ENCODE measurements at regions not wholly inside any gene's neighbourhood (a gene's known extent, or its start where the extent isn't known, plus 50 kb on each side); places are given as distances from the start of the nearest gene placed in this dataset.

DNA sequence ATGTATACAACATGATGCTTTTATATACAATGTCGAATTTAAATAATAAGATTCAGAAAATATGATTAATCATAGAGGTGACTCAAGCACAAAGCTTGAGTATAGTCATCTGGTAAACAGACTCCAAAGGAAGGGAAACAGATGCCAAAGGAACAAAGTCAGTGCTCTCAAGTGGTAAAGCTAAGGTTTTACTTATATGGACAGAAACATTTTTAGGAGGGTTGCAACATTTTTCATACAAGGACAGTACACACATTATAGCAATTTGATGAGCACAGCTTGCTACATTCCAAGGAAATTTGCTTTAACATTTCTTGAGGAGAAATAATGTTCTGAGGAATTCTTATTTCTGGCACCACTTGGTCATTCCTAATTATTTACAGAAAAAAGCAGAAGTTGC lies 333.4 kb upstream of the AADAT start:
- Histone ChIP-seq H4K20me1 (replicated peaks; ENCODE audit: control insufficient read depth, insufficient read depth, low read length) (no peaks in the 10 kb centered on the region), H2AFZ (ENCODE audit: low read depth, low read length) (no peak overlapping the region), H3K9me1 (ENCODE audit: control insufficient read depth, insufficient read depth, low read length) (no peaks in the 10 kb centered on the region), H3K79me2 (ENCODE audit: control insufficient read depth, insufficient read depth, low read length) (no peaks in the 10 kb centered on the region), H3K27me3 (ENCODE audit: control insufficient read depth in 2 of 2, insufficient read depth in 2 of 2, low read length in 2 of 2) (no peaks in the 10 kb centered on the region), H3K9me3 (replicated peaks; ENCODE audit: control insufficient read depth, insufficient read depth, low read depth, low read length) (no peaks in the 10 kb centered on the region), H3K36me3 (ENCODE audit: control insufficient read depth, insufficient read depth, low read length) (no peaks in the 10 kb centered on the region), H3K4me1 (replicated peaks in 1 of 2; ENCODE audit: control insufficient read depth in 2 of 2, insufficient read depth in 2 of 2, low read length in 2 of 2) (no peaks in the 10 kb centered on the region), H3K9ac (ENCODE audit: insufficient read depth in 1 of 2, low read depth in 2 of 2, low read length in 2 of 2) (no peak overlapping the region), H3K4me3 (no peak overlapping the region), H3K4me2 (ENCODE audit: insufficient read depth, low read length) (no peak overlapping the region), H3K27ac (ENCODE audit: extremely low read depth, low read depth, low read length) (no peak overlapping the region)
- TF ChIP-seq ZBTB7A (IDR thresholded peaks at IDR 0.05; ENCODE audit: borderline replicate concordance, control insufficient read depth, low read depth, low read length) (no peak), DACH1 (IDR thresholded peaks at IDR 0.05; ENCODE audit: partially characterized antibody) (no peak), MCM2 (IDR thresholded peaks at IDR 0.05; ENCODE audit: low read depth) (no peak), NFIX (CRISPR knock-in tag; IDR thresholded peaks at IDR 0.05; ENCODE audit: low read depth) (no peak), ZNF75A (CRISPR knock-in tag; IDR thresholded peaks at IDR 0.05) (no peak), ZNF311 (CRISPR knock-in tag; IDR thresholded peaks at IDR 0.05) (no peak), ZNF77 (CRISPR knock-in tag; IDR thresholded peaks at IDR 0.05) (no peak)
- TF ChIP-seq, protein P1, sequence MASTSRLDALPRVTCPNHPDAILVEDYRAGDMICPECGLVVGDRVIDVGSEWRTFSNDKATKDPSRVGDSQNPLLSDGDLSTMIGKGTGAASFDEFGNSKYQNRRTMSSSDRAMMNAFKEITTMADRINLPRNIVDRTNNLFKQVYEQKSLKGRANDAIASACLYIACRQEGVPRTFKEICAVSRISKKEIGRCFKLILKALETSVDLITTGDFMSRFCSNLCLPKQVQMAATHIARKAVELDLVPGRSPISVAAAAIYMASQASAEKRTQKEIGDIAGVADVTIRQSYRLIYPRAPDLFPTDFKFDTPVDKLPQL (IDR thresholded peaks at IDR 0.05; ENCODE audit: extremely low read depth, insufficient read length): no peak
- TF ChIP-seq, protein P2, sequence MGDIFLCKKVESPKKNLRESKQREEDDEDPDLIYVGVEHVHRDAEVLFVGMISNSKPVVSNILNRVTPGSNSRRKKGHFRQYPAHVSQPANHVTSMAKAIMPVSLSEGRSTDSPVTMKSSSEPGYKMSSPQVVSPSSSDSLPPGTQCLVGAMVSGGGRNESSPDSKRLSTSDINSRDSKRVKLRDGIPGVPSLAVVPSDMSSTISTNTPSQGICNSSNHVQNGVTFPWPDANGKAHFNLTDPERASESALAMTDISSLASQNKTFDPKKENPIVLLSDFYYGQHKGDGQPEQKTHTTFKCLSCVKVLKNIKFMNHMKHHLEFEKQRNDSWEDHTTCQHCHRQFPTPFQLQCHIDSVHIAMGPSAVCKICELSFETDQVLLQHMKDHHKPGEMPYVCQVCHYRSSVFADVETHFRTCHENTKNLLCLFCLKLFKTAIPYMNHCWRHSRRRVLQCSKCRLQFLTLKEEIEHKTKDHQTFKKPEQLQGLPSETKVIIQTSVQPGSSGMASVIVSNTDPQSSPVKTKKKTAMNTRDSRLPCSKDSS (IDR thresholded peaks at IDR 0.05; ENCODE audit: low read depth, partially characterized antibody): no peak
- no peak for ATAC-seq
- intact Hi-C loops (cut with micrococcal nuclease) (no loop called here), in situ Hi-C loops (cut with MboI) (no loop called here)
- CTCF ChIA-PET (ENCODE audit: low intra/inter-chr PET ratio): no interaction called here
- POLR2A ChIA-PET: no interaction called here
- WGBS (ENCODE audit: insufficient coverage, low coverage, missing lambda C conversion rate): 0% methylated on average over 1 of the region's 1 CpG
- DNase-seq (ENCODE audit: extremely low read depth in 1 of 4, low spot score in 3 of 4): no peak
- BruUV-seq (replicated peaks): no TSS peak
- FAIRE-seq: no peak

Measured in K562 (cell line).